Fibroblast of lung (primary cell): ENCODE measurements at regions not wholly inside any gene's neighbourhood (a gene's known extent, or its start where the extent isn't known, plus 50 kb on each side); places are given as distances from the start of the nearest gene placed in this dataset.

ENCODE experiments used
- DNase-seq, 2 donors: peaks; one replicate each; pipeline versions ENCODE4 v3.0.0 to v3.0.0-alpha.2; 2010; ENCODE audit warnings: low read depth in 2 of 2
- H2AFZ ChIP-seq: 2 replicates; pipeline ENCODE4 v1.5.1; 2012; ENCODE audit warnings: low read length, control low read depth, inconsistent platforms
- H3K27ac ChIP-seq: 2 replicates; pipeline ENCODE4 v1.5.1; 2011; ENCODE audit warnings: low read length, control low read depth; ENCODE audit not compliant: insufficient read depth
- H3K27me3 ChIP-seq: 2 replicates; pipeline ENCODE4 v1.5.1; 2011; ENCODE audit warnings: mild to moderate bottlenecking, low read length; ENCODE audit not compliant: control insufficient read depth, insufficient read depth
- H3K36me3 ChIP-seq: 2 replicates; pipeline ENCODE4 v1.5.1; 2011; ENCODE audit warnings: low read length; ENCODE audit not compliant: control insufficient read depth, insufficient read depth
- H3K4me1 ChIP-seq: 2 replicates; pipeline ENCODE4 v1.5.1; 2011; ENCODE audit warnings: low read length; ENCODE audit not compliant: control insufficient read depth, insufficient read depth; ENCODE audit errors: extremely low read depth
- H3K4me2 ChIP-seq: 2 replicates; pipeline ENCODE4 v1.5.1; 2011; ENCODE audit warnings: low read length, control low read depth; ENCODE audit not compliant: insufficient read depth; ENCODE audit errors: extremely low read depth
- H3K4me3 ChIP-seq, 4 experiments: fragments of 200-600 bp in 1 of 4; sonication (generic) in 1 of 4; replicated peaks in 1 of 4; 2 replicates each; pipeline ENCODE4 v1.5.1; 2011 to 2016; ENCODE audit warnings: low read length in 4 of 4, low read depth in 3 of 4, mild to moderate bottlenecking in 3 of 4, control low read depth in 2 of 4, inconsistent platforms in 1 of 4, mixed read lengths in 1 of 4; ENCODE audit not compliant: insufficient read depth in 1 of 4; ENCODE audit errors: control extremely low read depth in 1 of 4
- H3K79me2 ChIP-seq: 2 replicates; pipeline ENCODE4 v1.5.1; 2012; ENCODE audit warnings: mild to moderate bottlenecking, low read length, inconsistent platforms; ENCODE audit not compliant: control insufficient read depth, insufficient read depth
- H3K9ac ChIP-seq: 2 replicates; pipeline ENCODE4 v1.5.1; 2011; ENCODE audit warnings: mild to moderate bottlenecking, low read length, control low read depth; ENCODE audit not compliant: insufficient read depth
- H3K9me3 ChIP-seq: 2 replicates; pipeline ENCODE4 v1.5.1; 2012; ENCODE audit warnings: low read depth, low read length; ENCODE audit not compliant: control insufficient read depth, insufficient read depth
- H4K20me1 ChIP-seq: 2 replicates; pipeline ENCODE4 v1.5.1; 2011; ENCODE audit warnings: low read length; ENCODE audit not compliant: control insufficient read depth, insufficient read depth; ENCODE audit errors: extremely low read depth
- EZH2 ChIP-seq: IDR thresholded peaks from 2 replicates; pipeline ENCODE4 v1.5.1; 2012; ENCODE audit warnings: low read length, control low read depth, mild to moderate bottlenecking; ENCODE audit errors: missing control alignments
- TF ChIP-seq, protein P1 (sequence below), 2 donors: IDR thresholded peaks in 1 of 2; conservative IDR thresholded peaks in 1 of 2; 1 replicate in 1 of 2; 2 replicates in 1 of 2; pipeline ENCODE4 v1.5.1; 2011 to 2012; ENCODE audit warnings: low read length in 2 of 2, control low read depth in 1 of 2, inconsistent platforms in 1 of 2, low read depth in 1 of 2, mild to moderate bottlenecking in 1 of 2

- no peaks in the 10 kb centered on the region for H3K27me3 ChIP-seq
- H3K79me2 ChIP-seq: no peaks in the 10 kb centered on the region
- H3K27ac ChIP-seq: no peak overlapping the region
- no peak overlapping the region for H3K4me2 ChIP-seq
- no peaks in the 10 kb centered on the region for H3K4me1 ChIP-seq
- H4K20me1 ChIP-seq: no peaks in the 10 kb centered on the region
- H3K9me3 ChIP-seq: peaks cover 2% of the 10 kb centered on the region
- TF ChIP-seq, protein P1, sequence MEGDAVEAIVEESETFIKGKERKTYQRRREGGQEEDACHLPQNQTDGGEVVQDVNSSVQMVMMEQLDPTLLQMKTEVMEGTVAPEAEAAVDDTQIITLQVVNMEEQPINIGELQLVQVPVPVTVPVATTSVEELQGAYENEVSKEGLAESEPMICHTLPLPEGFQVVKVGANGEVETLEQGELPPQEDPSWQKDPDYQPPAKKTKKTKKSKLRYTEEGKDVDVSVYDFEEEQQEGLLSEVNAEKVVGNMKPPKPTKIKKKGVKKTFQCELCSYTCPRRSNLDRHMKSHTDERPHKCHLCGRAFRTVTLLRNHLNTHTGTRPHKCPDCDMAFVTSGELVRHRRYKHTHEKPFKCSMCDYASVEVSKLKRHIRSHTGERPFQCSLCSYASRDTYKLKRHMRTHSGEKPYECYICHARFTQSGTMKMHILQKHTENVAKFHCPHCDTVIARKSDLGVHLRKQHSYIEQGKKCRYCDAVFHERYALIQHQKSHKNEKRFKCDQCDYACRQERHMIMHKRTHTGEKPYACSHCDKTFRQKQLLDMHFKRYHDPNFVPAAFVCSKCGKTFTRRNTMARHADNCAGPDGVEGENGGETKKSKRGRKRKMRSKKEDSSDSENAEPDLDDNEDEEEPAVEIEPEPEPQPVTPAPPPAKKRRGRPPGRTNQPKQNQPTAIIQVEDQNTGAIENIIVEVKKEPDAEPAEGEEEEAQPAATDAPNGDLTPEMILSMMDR (conservative IDR thresholded peaks at IDR 0.05 in 1 of 2, IDR thresholded peaks at IDR 0.05 in 1 of 2; ENCODE audit: low read depth in 1 of 2, low read length in 2 of 2): no peak
- TF ChIP-seq EZH2: no peak
- H3K36me3 ChIP-seq: no peaks in the 10 kb centered on the region
- DNase-seq: no peak
- no peak overlapping the region for H2AFZ ChIP-seq
- no peak overlapping the region for H3K4me3 ChIP-seq
- H3K9ac ChIP-seq: no peak overlapping the region
Measured at GRCh38 chr11:71101046-71101445, 151.3 kb downstream of the SHANK2 start.

DNA sequence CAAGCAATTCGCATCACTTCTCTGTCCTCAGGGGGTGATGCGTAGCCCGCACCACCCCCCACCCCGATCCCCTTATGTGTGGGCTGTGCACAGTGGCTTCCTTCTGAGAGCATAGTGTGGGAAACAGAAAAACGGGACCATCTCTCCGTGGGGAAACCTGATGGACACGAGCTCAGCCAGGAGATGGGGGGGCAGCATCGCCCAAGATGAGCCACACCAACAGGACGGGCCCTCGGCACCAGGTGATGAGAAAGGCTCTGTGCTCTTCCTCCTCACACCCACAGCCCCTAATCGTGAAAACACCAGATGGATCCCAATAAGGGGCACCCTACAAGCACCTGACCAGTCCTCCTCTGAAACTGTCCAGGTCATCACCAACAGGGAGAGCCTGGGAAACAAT, 153.6 kb downstream of the SHANK2 start:
- Histone ChIP-seq H3K27ac (no peak overlapping the region), H4K20me1 (no peaks in the 10 kb centered on the region), H3K36me3 (no peaks in the 10 kb centered on the region), H3K9me3 (peaks cover 2% of the 10 kb centered on the region), H3K79me2 (no peaks in the 10 kb centered on the region), H3K4me2 (no peak overlapping the region), H3K27me3 (no peaks in the 10 kb centered on the region), H2AFZ (no peak overlapping the region), H3K9ac (no peak overlapping the region), H3K4me3 (no peak overlapping the region), H3K4me1 (no peaks in the 10 kb centered on the region)
- TF ChIP-seq, protein P1 (conservative IDR thresholded peaks at IDR 0.05 in 1 of 2, IDR thresholded peaks at IDR 0.05 in 1 of 2; ENCODE audit: low read depth in 1 of 2, low read length in 2 of 2): no peak
- TF ChIP-seq EZH2: no peak
- no peak for DNase-seq

DNA sequence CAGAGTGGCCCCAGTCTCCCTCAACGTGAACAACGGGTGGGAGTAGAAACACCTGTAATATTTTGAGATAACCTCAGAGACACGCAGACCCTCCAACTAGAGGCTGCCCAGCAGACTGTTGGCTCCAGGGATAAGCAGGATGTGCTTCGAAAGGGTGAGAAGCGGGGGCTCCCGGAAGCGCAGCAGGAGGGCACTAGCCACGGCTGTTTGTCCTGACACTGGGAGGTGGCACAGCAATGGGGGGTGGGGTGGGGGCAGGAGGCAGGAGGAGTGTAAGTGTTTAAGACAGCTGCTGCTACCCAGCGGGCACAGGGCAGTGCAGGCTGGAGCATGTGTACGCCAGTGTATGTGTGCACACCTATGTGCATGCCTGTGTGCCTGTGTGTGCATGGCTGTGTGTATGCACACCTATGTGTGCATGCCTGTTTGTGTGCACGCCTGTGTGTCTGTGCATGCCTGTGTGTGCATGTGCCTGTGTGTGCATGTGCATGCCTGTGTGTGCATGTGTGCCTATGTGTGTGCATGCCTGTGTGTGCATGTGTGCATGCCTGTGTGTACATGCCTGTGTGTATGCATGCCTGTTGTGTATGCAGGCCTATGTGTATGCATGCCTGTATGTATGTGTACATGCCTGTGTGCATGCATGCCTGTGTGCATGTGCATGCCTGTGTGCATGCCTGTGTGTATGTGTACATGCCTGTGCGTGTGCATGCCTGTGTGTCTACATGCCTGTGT, 154.7 kb downstream of the SHANK2 start:
- no peak for DNase-seq
- no peak overlapping the region for H3K4me2 ChIP-seq
- no peak overlapping the region for H3K27ac ChIP-seq
- H3K4me1 ChIP-seq: no peaks in the 10 kb centered on the region
- no peaks in the 10 kb centered on the region for H3K36me3 ChIP-seq
- H3K9ac ChIP-seq: no peak overlapping the region
- H2AFZ ChIP-seq: no peak overlapping the region
- H3K4me3 ChIP-seq: no peak overlapping the region
- H3K27me3 ChIP-seq: no peaks in the 10 kb centered on the region
- no peaks in the 10 kb centered on the region for H4K20me1 ChIP-seq
- H3K79me2 ChIP-seq: no peaks in the 10 kb centered on the region
- TF ChIP-seq, protein P1 (conservative IDR thresholded peaks at IDR 0.05 in 1 of 2, IDR thresholded peaks at IDR 0.05 in 1 of 2; ENCODE audit: low read depth in 1 of 2, low read length in 2 of 2): no peak
- TF ChIP-seq EZH2: no peak
- H3K9me3 ChIP-seq: peaks cover 2% of the 10 kb centered on the region
